ENCODE measurements at regions not wholly inside any gene's neighbourhood (a gene's known extent, or its start where the extent isn't known, plus 50 kb on each side); places are given as distances from the start of the nearest gene placed in this dataset.

GRCh38 chr1:194466706-194467105 is 1280.3 kb upstream of the B3GALT2 start:
- no peak for DNase-seq (ENCODE audit: low read depth in 1 of 2, low spot score in 1 of 2)
- no peak for TF ChIP-seq POLR2AphosphoS5 (IDR thresholded peaks at IDR 0.05; ENCODE audit: low read depth)
- TF ChIP-seq SPI1 (IDR thresholded peaks at IDR 0.05; ENCODE audit: borderline replicate concordance, low read depth) = no peak
- no peak for TF ChIP-seq GABPA (IDR thresholded peaks at IDR 0.05; ENCODE audit: low read depth)
- TF ChIP-seq, protein P1, sequence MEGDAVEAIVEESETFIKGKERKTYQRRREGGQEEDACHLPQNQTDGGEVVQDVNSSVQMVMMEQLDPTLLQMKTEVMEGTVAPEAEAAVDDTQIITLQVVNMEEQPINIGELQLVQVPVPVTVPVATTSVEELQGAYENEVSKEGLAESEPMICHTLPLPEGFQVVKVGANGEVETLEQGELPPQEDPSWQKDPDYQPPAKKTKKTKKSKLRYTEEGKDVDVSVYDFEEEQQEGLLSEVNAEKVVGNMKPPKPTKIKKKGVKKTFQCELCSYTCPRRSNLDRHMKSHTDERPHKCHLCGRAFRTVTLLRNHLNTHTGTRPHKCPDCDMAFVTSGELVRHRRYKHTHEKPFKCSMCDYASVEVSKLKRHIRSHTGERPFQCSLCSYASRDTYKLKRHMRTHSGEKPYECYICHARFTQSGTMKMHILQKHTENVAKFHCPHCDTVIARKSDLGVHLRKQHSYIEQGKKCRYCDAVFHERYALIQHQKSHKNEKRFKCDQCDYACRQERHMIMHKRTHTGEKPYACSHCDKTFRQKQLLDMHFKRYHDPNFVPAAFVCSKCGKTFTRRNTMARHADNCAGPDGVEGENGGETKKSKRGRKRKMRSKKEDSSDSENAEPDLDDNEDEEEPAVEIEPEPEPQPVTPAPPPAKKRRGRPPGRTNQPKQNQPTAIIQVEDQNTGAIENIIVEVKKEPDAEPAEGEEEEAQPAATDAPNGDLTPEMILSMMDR (IDR thresholded peaks at IDR 0.05; ENCODE audit: insufficient read depth, low read length) = no peak
- no peak for TF ChIP-seq REST (IDR thresholded peaks at IDR 0.05; ENCODE audit: insufficient replicate concordance, low read depth)
- no peak overlapping the region for H3K27ac ChIP-seq (replicated peaks)
- no peaks in the 10 kb centered on the region for H3K27me3 ChIP-seq (ENCODE audit: insufficient read depth, poor library complexity, severe bottlenecking)
- no peak overlapping the region for H3K4me3 ChIP-seq (replicated peaks; ENCODE audit: insufficient read depth, low read length)

- DNase-seq (ENCODE audit: low read depth in 1 of 2, low spot score in 1 of 2) = no peak
- Histone ChIP-seq H3K27ac (replicated peaks) (no peak overlapping the region), H3K27me3 (ENCODE audit: insufficient read depth, poor library complexity, severe bottlenecking) (no peaks in the 10 kb centered on the region), H3K4me3 (replicated peaks; ENCODE audit: insufficient read depth, low read length) (no peak overlapping the region)
- TF ChIP-seq POLR2AphosphoS5 (IDR thresholded peaks at IDR 0.05; ENCODE audit: low read depth) (no peak), REST (IDR thresholded peaks at IDR 0.05; ENCODE audit: insufficient replicate concordance, low read depth) (no peak), GABPA (IDR thresholded peaks at IDR 0.05; ENCODE audit: low read depth) (no peak), SPI1 (IDR thresholded peaks at IDR 0.05; ENCODE audit: borderline replicate concordance, low read depth) (no peak)
- TF ChIP-seq, protein P1 (IDR thresholded peaks at IDR 0.05; ENCODE audit: insufficient read depth, low read length) = no peak
Measured at GRCh38 chr1:194447636-194448035, 1261.2 kb upstream of the B3GALT2 start.

DNA sequence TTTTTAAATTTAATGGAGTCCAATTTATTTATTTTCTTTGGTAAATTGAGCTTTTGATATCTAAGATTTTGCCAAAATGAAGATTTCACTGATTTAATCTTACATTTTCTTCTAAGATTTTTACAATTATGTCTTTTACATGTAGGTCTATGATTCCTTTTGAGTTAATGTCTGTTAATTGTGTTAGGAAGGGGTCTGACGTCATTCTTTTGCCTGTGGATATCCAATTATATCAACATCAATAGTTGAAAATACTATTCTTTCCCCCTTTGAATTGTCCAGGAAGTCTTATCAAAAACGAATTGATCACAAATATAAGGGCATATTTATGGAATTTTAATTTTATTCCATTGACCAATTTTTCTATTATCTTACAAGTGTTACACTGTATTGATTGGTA is 1258.8 kb upstream of the B3GALT2 start:
- Histone ChIP-seq H3K27ac (replicated peaks) (no peak overlapping the region), H3K27me3 (ENCODE audit: insufficient read depth, poor library complexity, severe bottlenecking) (no peaks in the 10 kb centered on the region), H3K4me3 (replicated peaks; ENCODE audit: insufficient read depth, low read length) (no peak overlapping the region)
- no peak for DNase-seq (ENCODE audit: low read depth in 1 of 2, low spot score in 1 of 2)
- TF ChIP-seq, protein P1 (IDR thresholded peaks at IDR 0.05; ENCODE audit: insufficient read depth, low read length) = no peak
- TF ChIP-seq POLR2AphosphoS5 (IDR thresholded peaks at IDR 0.05; ENCODE audit: low read depth) (no peak), GABPA (IDR thresholded peaks at IDR 0.05; ENCODE audit: low read depth) (no peak), SPI1 (IDR thresholded peaks at IDR 0.05; ENCODE audit: borderline replicate concordance, low read depth) (no peak), REST (IDR thresholded peaks at IDR 0.05; ENCODE audit: insufficient replicate concordance, low read depth) (no peak)

Measured in HL-60 (cell line).